ENCODE measurements at regions not wholly inside any gene's neighbourhood (a gene's known extent, or its start where the extent isn't known, plus 50 kb on each side); places are given as distances from the start of the nearest gene placed in this dataset.

- Histone ChIP-seq H3K4me1 (ENCODE audit: insufficient read depth, low read length) (no peaks in the 10 kb centered on the region), H3K27ac (ENCODE audit: low read depth, low read length) (no peak overlapping the region), H3K9me3 (ENCODE audit: low read length) (no peaks in the 10 kb centered on the region), H3K27me3 (ENCODE audit: control insufficient read depth in 1 of 2, insufficient read depth in 2 of 2, low read length in 2 of 2) (no peaks in the 10 kb centered on the region), H3K9ac (ENCODE audit: low read length) (no peak overlapping the region), H3K4me3 (ENCODE audit: low read depth in 1 of 2, low read length in 2 of 2) (no peak overlapping the region), H3K36me3 (ENCODE audit: insufficient read depth, low read length) (no peaks in the 10 kb centered on the region)
Observed at GRCh38 chr5:91534332-91534731, 151.2 kb upstream of the ARRDC3 start.

- no peak overlapping the region for H3K4me3 ChIP-seq (ENCODE audit: low read depth in 1 of 2, low read length in 2 of 2)
- no peaks in the 10 kb centered on the region for H3K9me3 ChIP-seq (ENCODE audit: low read length)
- H3K27ac ChIP-seq (ENCODE audit: low read depth, low read length), result no peak overlapping the region
- no peaks in the 10 kb centered on the region for H3K27me3 ChIP-seq (ENCODE audit: control insufficient read depth in 1 of 2, insufficient read depth in 2 of 2, low read length in 2 of 2)
- no peak overlapping the region for H3K9ac ChIP-seq (ENCODE audit: low read length)
- H3K4me1 ChIP-seq (ENCODE audit: insufficient read depth, low read length), result no peaks in the 10 kb centered on the region
- no peaks in the 10 kb centered on the region for H3K36me3 ChIP-seq (ENCODE audit: insufficient read depth, low read length)
Observed at GRCh38 chr5:91532779-91533178, 149.7 kb upstream of the ARRDC3 start.

DNA sequence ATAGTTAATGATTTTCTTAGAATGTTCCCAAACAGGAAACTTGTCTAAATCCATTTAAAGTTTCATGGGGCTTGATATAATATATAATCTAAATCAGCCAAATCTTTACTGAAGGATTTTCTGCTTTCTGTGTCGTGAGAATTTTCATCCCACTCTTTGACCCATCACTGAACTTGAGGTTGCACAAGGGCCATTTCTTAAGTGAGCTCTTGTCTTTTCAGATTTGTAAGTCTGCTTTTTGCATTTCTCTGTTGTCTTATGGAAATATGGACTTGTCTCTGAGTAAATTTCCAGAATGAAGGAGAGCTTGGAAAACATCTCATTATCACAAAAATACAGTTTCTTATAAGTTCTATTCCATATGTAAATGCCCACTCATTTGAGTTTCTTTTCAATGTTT lies 149.2 kb upstream of the ARRDC3 start:
- no peaks in the 10 kb centered on the region for H3K9me3 ChIP-seq (ENCODE audit: low read length)
- H3K36me3 ChIP-seq (ENCODE audit: insufficient read depth, low read length), result no peaks in the 10 kb centered on the region
- H3K9ac ChIP-seq (ENCODE audit: low read length), result no peak overlapping the region
- no peak overlapping the region for H3K27ac ChIP-seq (ENCODE audit: low read depth, low read length)
- H3K4me3 ChIP-seq (ENCODE audit: low read depth in 1 of 2, low read length in 2 of 2), result no peak overlapping the region
- H3K27me3 ChIP-seq (ENCODE audit: control insufficient read depth in 1 of 2, insufficient read depth in 2 of 2, low read length in 2 of 2), result no peaks in the 10 kb centered on the region
- H3K4me1 ChIP-seq (ENCODE audit: insufficient read depth, low read length), result no peaks in the 10 kb centered on the region

GRCh38 chr5:91528831-91529230 lies 145.7 kb upstream of the ARRDC3 start:
- Histone ChIP-seq H3K36me3 (ENCODE audit: insufficient read depth, low read length) (no peaks in the 10 kb centered on the region), H3K9ac (ENCODE audit: low read length) (no peak overlapping the region), H3K27ac (ENCODE audit: low read depth, low read length) (no peak overlapping the region), H3K4me1 (ENCODE audit: insufficient read depth, low read length) (no peaks in the 10 kb centered on the region), H3K9me3 (ENCODE audit: low read length) (no peaks in the 10 kb centered on the region), H3K27me3 (ENCODE audit: control insufficient read depth in 1 of 2, insufficient read depth in 2 of 2, low read length in 2 of 2) (no peaks in the 10 kb centered on the region), H3K4me3 (ENCODE audit: low read depth in 1 of 2, low read length in 2 of 2) (no peak overlapping the region)

DNA sequence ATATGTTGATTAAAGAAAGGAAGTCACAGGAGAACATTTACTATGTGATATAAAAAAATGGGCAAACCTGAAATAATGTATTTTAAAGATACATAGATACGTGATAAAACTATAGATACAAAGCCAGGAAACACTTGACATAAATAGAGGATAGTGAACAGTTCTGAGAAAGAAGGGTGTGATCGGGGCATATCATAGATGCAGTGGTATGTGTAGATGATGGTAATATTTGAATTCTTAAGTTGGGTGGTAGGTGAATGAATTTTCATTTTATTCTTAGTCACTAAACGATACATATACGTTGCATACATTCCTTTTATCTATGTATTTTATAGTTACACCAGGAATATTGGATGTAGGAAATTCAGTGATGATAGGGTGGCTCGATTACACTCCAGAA lies 138.7 kb upstream of the ARRDC3 start:
- no peak overlapping the region for H3K4me3 ChIP-seq (ENCODE audit: low read depth in 1 of 2, low read length in 2 of 2)
- H3K27ac ChIP-seq (ENCODE audit: low read depth, low read length), result no peak overlapping the region
- H3K27me3 ChIP-seq (ENCODE audit: control insufficient read depth in 1 of 2, insufficient read depth in 2 of 2, low read length in 2 of 2), result no peaks in the 10 kb centered on the region
- no peaks in the 10 kb centered on the region for H3K4me1 ChIP-seq (ENCODE audit: insufficient read depth, low read length)
- H3K36me3 ChIP-seq (ENCODE audit: insufficient read depth, low read length), result no peaks in the 10 kb centered on the region
- H3K9ac ChIP-seq (ENCODE audit: low read length), result no peak overlapping the region
- no peaks in the 10 kb centered on the region for H3K9me3 ChIP-seq (ENCODE audit: low read length)

DNA sequence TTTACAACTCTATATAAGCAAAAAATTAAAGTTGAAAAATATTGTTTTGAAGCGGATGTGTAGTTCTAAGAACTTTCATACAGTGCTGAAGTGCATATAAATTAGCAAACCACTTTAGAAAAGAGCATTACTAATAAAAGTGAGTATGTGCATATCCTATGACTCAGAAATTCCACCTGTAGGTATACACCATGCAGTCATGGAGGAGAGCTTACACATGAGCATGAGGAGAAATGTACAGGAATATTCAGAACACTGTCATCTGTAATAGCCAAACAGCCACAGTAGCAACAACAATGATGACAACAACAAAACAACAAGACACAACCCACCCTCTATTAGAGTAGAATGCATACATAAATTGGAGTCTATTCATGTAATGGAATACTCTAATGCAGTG lies 138.2 kb upstream of the ARRDC3 start:
- no peak overlapping the region for H3K27ac ChIP-seq (ENCODE audit: low read depth, low read length)
- H3K36me3 ChIP-seq (ENCODE audit: insufficient read depth, low read length), result no peaks in the 10 kb centered on the region
- no peak overlapping the region for H3K4me3 ChIP-seq (ENCODE audit: low read depth in 1 of 2, low read length in 2 of 2)
- no peaks in the 10 kb centered on the region for H3K4me1 ChIP-seq (ENCODE audit: insufficient read depth, low read length)
- H3K27me3 ChIP-seq (ENCODE audit: control insufficient read depth in 1 of 2, insufficient read depth in 2 of 2, low read length in 2 of 2), result no peaks in the 10 kb centered on the region
- H3K9ac ChIP-seq (ENCODE audit: low read length), result no peak overlapping the region
- H3K9me3 ChIP-seq (ENCODE audit: low read length), result no peaks in the 10 kb centered on the region

GRCh38 chr5:91514400-91514799 lies 131.3 kb upstream of the ARRDC3 start:
- H3K9me3 ChIP-seq (ENCODE audit: low read length), result no peaks in the 10 kb centered on the region
- H3K27me3 ChIP-seq (ENCODE audit: control insufficient read depth in 1 of 2, insufficient read depth in 2 of 2, low read length in 2 of 2), result no peaks in the 10 kb centered on the region
- H3K4me3 ChIP-seq (ENCODE audit: low read depth in 1 of 2, low read length in 2 of 2), result no peak overlapping the region
- no peaks in the 10 kb centered on the region for H3K36me3 ChIP-seq (ENCODE audit: insufficient read depth, low read length)
- H3K4me1 ChIP-seq (ENCODE audit: insufficient read depth, low read length), result no peaks in the 10 kb centered on the region
- H3K9ac ChIP-seq (ENCODE audit: low read length), result no peak overlapping the region
- no peak overlapping the region for H3K27ac ChIP-seq (ENCODE audit: low read depth, low read length)

- H3K27ac ChIP-seq (ENCODE audit: low read depth, low read length), result no peak overlapping the region
- H3K9me3 ChIP-seq (ENCODE audit: low read length), result no peaks in the 10 kb centered on the region
- no peaks in the 10 kb centered on the region for H3K27me3 ChIP-seq (ENCODE audit: control insufficient read depth in 1 of 2, insufficient read depth in 2 of 2, low read length in 2 of 2)
- no peaks in the 10 kb centered on the region for H3K36me3 ChIP-seq (ENCODE audit: insufficient read depth, low read length)
- H3K9ac ChIP-seq (ENCODE audit: low read length), result no peak overlapping the region
- H3K4me3 ChIP-seq (ENCODE audit: low read depth in 1 of 2, low read length in 2 of 2), result no peak overlapping the region
- H3K4me1 ChIP-seq (ENCODE audit: insufficient read depth, low read length), result no peaks in the 10 kb centered on the region
Observed at GRCh38 chr5:91503321-91503720, 120.2 kb upstream of the ARRDC3 start.

DNA sequence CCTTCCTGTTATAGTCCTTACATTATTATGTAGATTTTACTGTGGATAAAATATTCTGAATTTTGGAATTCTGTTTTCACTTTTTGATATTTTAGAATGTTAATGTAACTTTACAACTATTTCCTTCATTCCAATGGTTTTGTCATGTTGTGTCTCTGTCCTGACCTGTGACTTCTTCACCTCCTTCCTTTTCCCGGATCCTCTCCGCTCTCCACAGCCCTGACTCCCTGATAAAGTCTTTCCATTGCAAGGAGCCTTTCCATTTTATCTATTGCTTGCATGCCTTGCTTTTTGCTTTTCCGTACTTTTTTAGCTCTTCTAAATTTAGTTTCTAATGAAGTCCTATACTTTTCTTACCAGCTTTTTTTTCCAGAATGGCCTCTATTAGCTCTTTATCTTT lies 117.6 kb upstream of the ARRDC3 start:
- Histone ChIP-seq H3K4me3 (ENCODE audit: low read depth in 1 of 2, low read length in 2 of 2) (no peak overlapping the region), H3K27ac (ENCODE audit: low read depth, low read length) (no peak overlapping the region), H3K27me3 (ENCODE audit: control insufficient read depth in 1 of 2, insufficient read depth in 2 of 2, low read length in 2 of 2) (no peaks in the 10 kb centered on the region), H3K36me3 (ENCODE audit: insufficient read depth, low read length) (no peaks in the 10 kb centered on the region), H3K9me3 (ENCODE audit: low read length) (no peaks in the 10 kb centered on the region), H3K4me1 (ENCODE audit: insufficient read depth, low read length) (no peaks in the 10 kb centered on the region), H3K9ac (ENCODE audit: low read length) (no peak overlapping the region)

- Histone ChIP-seq H3K9ac (ENCODE audit: low read length) (no peak overlapping the region), H3K36me3 (ENCODE audit: insufficient read depth, low read length) (no peaks in the 10 kb centered on the region), H3K4me3 (ENCODE audit: low read depth in 1 of 2, low read length in 2 of 2) (no peak overlapping the region), H3K27me3 (ENCODE audit: control insufficient read depth in 1 of 2, insufficient read depth in 2 of 2, low read length in 2 of 2) (no peaks in the 10 kb centered on the region), H3K27ac (ENCODE audit: low read depth, low read length) (no peak overlapping the region), H3K4me1 (ENCODE audit: insufficient read depth, low read length) (no peaks in the 10 kb centered on the region), H3K9me3 (ENCODE audit: low read length) (no peaks in the 10 kb centered on the region)
Observed at GRCh38 chr5:91499943-91500531, 116.9 kb upstream of the ARRDC3 start.

DNA sequence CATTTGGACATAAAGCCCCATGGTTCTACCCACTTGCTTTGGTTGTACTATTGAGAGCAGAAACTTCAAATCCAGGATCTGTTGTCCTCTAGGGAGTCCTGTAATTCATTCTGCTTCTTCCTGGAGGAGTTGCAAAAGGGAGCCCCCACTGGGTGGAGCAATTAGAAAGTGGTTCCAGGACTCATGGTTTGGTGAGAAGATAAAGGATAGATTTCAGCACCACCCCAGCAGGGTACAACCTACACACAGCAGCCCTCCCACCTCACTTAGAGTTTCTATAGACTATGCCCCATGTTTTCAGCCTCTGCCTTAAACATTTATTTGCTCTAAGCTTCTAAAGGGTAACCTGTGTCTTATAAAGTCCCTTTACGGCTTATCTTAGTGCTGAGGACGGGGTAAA lies 112.6 kb upstream of the ARRDC3 start:
- Histone ChIP-seq H3K9ac (ENCODE audit: low read length) (no peak overlapping the region), H3K9me3 (ENCODE audit: low read length) (no peaks in the 10 kb centered on the region), H3K36me3 (ENCODE audit: insufficient read depth, low read length) (no peaks in the 10 kb centered on the region), H3K4me3 (ENCODE audit: low read depth in 1 of 2, low read length in 2 of 2) (no peak overlapping the region), H3K27me3 (ENCODE audit: control insufficient read depth in 1 of 2, insufficient read depth in 2 of 2, low read length in 2 of 2) (no peaks in the 10 kb centered on the region), H3K4me1 (ENCODE audit: insufficient read depth, low read length) (no peaks in the 10 kb centered on the region), H3K27ac (ENCODE audit: low read depth, low read length) (no peak overlapping the region)

DNA sequence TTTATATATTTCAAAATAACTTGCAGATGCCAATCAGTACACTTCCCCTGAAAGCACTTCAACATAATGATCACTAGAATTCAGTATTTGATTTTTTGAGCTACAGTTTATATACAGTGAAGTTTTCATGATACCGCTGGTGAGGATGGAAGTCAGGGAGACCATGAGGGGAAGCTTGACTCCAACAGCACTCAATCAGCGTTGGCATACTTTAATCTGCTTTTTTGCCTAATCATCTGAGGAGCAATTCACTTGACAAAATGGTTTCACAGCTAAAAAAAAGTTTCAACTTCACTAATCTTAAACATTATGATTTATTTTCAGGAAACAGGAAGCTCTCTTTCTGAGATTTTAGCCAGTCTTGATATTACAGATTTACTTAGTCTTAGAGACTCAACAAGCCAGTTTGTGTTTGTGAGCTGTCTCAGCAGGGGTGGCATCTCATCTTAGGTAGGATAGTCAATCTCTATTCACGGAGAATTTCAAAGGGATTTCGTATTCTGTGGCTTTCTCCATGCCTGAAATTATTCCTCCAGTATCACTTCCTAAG lies 111.4 kb upstream of the ARRDC3 start:
- H3K36me3 ChIP-seq (ENCODE audit: insufficient read depth, low read length), result no peaks in the 10 kb centered on the region
- H3K4me1 ChIP-seq (ENCODE audit: insufficient read depth, low read length), result no peaks in the 10 kb centered on the region
- no peak overlapping the region for H3K9ac ChIP-seq (ENCODE audit: low read length)
- no peaks in the 10 kb centered on the region for H3K9me3 ChIP-seq (ENCODE audit: low read length)
- H3K4me3 ChIP-seq (ENCODE audit: low read depth in 1 of 2, low read length in 2 of 2), result no peak overlapping the region
- H3K27ac ChIP-seq (ENCODE audit: low read depth, low read length), result no peak overlapping the region
- no peaks in the 10 kb centered on the region for H3K27me3 ChIP-seq (ENCODE audit: control insufficient read depth in 1 of 2, insufficient read depth in 2 of 2, low read length in 2 of 2)

Data from muscle layer of colon (tissue), 2 donors.